ENCODE measurements at regions not wholly inside any gene's neighbourhood (a gene's known extent, or its start where the extent isn't known, plus 50 kb on each side); places are given as distances from the start of the nearest gene placed in this dataset.
"Not testable (repeated sequence)": the region's sequence is repeated elsewhere in the genome, so short reads cannot be mapped to it uniquely, and the experiment has no call there.

DNA sequence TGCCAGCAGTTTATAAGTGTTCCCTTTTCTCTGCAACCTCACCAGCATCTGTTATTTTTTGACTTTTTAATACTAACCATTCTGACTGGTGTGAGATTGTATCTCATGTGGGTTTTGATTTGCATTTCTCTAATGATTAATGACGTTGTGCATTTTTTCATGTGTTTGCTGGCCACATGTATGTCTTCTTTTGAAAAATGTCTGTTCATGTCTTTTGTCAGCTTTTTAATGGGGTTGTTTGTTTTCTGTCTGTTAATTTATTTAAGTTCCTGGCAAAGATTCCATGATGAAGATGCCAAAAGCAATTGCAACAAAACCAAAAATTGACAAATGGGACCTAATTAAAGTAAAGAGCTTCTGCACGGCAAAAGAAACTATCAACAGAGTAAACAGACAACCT lies 137.2 kb upstream of the JCAD start:
- not testable (repeated sequence) for DNase-seq

DNA sequence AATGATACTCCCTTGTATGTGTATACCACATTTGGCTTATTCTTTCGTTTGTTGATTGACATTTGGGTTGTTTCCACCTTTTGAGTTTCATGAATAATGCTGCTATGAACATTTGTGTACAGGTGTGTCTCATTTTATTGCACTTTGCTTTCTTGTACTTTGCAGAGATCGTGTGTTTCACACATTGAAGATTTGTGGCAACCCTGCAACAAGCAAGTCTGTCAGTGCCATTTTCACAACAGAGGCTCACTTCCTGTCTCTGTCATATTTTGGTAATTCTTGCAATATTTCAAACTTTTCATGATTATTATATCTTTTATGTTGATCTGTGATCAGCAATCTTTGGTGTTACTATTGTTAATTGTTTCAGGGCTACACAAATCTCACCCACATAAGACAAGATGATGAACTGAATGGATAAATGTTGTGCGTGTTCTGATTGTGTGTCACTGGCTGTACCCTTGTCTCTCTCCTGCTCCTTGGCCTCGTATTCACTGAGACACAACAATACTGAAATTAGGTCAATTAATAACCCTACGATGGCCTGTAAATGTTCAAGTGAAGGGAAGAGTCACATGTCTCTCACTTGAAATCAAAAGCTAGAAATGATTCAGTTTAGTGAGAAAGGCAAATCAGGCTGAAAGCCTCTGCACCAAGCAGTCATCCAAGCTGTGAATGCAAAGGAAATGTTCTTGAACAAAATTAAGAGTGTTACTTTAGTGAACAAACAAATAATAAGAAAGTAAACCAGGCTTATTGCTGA lies 133.6 kb upstream of the JCAD start:
- no peak for DNase-seq

- no peak for DNase-seq
Observed at GRCh38 chr10:30190577-30191552, 131.5 kb upstream of the JCAD start.

GRCh38 chr10:30189238-30189580 lies 129.8 kb upstream of the JCAD start:
- DNase-seq: no peak

DNA sequence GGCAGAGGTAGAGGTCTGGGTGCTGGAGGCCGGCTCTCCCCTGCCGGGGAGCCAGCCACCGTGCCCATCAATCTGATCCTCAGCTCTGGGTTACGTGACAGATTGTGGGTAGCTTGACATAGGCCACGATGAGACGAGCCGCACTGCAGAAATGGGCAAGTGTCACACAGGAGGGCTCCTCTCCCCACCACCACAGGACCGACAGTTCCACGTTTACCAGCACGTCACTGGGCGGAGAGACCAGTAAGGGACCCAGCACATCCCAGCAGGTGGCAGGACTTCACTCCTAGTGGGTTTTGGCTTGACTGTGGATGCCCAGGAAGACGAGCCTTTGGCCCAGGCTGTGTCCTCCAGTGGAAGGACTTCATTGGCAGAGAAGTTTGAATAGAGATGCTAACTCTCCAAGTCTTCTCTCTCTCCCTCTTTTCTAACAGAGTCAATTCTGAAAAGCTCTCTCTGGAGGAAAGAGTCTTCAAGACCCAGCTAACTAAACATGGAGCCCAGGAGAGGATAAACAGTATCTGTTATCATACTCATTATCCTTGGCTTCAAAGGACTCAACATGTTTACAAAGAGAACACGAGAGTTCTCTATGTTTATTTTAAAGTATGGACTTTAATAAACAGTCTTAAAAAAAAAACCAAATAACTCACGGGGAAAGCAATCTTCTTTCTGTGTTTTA lies 129.3 kb upstream of the JCAD start:
- no peak for DNase-seq

- DNase-seq: no peak
Observed at GRCh38 chr10:30188101-30188500, 128.7 kb upstream of the JCAD start.

- DNase-seq: no peak
Observed at GRCh38 chr10:30187010-30187409, 127.6 kb upstream of the JCAD start.

GRCh38 chr10:30186371-30186875 lies 127.0 kb upstream of the JCAD start:
- no peak for DNase-seq

GRCh38 chr10:30185916-30186315 lies 126.5 kb upstream of the JCAD start:
- no peak for DNase-seq

GRCh38 chr10:30185341-30185740 lies 126.0 kb upstream of the JCAD start:
- no peak for DNase-seq

DNA sequence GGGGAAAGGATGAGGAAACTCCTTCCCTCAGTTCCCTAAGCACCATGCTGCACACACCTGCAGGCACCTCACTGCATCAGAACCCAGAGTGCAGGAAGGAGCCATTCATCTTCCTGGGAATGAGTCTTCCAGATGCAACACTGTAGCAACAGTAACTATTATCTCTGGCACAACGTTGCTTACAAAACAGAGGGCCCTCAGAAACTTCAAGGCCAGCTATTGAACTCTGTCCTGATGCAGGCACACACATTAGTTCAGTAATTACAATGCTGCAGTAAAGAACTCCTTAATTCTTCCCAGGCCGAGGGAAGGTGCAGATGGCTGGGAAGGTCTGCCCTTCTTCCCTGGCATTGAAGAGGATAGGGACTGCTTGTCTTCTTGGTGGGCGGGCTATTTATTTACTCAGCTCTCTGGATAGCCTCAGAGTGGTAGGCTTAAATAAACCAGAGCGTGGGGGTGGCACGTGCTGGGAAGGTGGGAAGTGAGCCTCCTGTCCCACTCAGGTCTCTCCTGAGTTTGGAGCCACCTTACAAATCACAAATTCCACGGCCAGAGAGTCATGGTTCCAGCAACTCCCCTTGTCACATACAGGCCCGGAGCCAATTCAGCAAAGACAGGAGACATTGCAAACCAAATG lies 125.1 kb upstream of the JCAD start:
- no peak for DNase-seq

GRCh38 chr10:30183055-30183402 lies 123.6 kb upstream of the JCAD start:
- no peak for DNase-seq

DNA sequence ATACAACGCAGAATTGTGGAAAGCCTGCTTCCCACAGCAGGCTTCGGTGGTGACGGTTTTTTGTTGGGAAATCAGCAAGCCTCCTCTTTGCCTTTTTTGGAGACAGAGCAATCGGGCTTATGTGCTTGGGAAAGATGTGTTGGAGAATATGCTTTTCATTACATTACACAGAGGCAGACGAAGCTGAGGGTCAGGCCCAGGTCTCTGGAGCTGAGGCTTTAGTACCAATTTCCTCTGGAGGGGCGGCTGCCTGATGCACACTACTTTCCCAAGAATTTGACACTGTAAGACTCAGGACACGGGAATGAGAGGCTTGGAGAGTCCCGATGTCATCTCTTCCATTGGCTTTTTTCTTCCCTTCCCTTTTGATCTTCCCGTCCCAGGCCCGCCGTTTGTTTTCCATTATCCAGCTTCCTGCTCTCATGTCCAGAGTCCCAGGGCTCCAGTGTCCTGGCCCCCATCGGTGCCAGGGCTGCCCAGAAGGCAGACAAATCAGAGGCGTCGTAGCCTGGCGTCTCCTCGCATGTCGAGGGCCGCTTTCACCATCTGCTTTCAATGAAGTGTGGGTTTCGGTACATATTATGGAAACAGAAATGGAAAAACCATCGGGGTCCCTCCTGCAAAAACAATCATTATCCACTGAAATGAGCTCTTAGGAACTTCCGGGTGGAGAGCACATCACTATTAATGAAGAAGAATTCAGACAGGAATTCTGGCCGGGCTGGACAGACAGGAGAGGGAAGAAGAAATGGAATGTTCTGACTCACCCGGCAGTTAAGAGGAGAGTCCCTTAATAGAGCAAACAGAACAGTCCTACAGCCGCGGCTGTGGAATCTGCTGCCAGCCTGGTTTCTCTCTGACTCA lies 123.0 kb upstream of the JCAD start:
- DNase-seq: no peak

DNA sequence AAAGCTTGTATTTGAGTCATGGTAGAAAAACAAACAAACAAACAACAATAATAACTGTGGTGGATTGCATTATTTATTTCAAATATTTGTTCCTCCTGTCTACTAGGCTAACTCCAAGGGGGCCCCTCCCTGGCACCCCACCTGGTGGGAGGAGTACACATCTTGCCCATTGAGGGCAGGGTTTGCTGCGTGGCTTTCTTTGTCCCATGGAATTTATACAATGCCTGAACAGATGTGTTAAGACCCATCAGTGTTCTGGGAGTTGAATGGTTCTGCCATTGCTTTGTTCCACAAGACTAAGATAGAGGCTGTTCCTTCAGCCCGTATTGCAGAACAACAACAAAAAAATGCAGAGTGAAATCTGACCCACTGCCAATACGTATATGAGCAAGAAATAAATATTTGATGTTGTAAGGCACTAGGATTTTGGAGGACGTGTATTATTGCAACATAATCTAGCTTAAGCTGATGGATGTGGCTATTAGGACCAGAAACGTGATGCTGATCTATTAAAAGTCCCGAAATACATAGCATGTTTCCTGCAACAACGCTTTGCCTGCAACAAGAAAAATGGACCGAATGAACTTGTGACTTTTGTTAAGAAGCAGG lies 119.1 kb upstream of the JCAD start:
- DNase-seq: no peak

GRCh38 chr10:30176776-30177533 lies 117.6 kb upstream of the JCAD start:
- no peak for DNase-seq

- no peak for DNase-seq
Observed at GRCh38 chr10:30176182-30176581, 116.8 kb upstream of the JCAD start.

DNA sequence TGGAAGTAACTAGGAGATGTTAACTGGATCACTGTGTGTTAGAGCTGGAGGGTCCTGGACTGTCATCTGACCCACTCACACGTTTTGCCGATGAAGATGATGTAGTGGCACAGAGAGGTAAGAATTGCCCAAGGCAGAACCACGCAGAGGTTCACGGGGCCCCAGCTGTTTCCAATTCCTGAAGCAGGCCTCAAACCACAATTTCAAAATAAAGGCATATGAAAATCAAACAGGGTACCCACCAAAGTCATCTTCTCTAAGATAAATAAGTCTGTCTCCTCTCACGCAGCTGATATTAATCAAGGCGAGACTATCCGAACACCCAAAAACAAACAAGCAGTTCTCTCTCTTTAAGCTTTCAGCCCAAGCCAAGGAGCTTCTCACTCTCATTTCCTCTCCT lies 113.3 kb upstream of the JCAD start:
- DNase-seq: no peak

- no peak for DNase-seq
Observed at GRCh38 chr10:30172091-30172490, 112.7 kb upstream of the JCAD start.

DNA sequence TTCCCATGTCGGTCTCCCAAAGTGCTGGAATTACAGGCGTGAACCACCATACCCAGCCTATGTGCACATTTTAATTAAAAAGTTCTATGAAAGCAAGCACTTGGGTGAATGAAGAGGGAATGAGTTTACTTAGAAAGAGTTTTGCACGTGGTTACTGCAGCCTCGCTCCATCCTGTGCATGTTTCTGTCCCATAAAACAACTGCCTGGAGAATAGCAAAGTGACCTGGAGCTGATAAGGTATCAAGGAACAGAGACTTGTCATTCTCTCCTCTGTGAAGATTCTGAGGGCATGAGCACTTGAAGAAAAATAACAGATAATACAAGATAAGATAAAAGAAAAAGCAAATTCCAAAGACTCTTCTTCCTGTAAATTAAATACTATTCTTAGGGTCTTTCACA lies 112.2 kb upstream of the JCAD start:
- DNase-seq: no peak

GRCh38 chr10:30170814-30171213 lies 111.4 kb upstream of the JCAD start:
- no peak for DNase-seq

GRCh38 chr10:30170146-30170545 lies 110.8 kb upstream of the JCAD start:
- DNase-seq: no peak
